Skin epidermis (tissue), 12 donors: ENCODE measurements at regions not wholly inside any gene's neighbourhood (a gene's known extent, or its start where the extent isn't known, plus 50 kb on each side); places are given as distances from the start of the nearest gene placed in this dataset.

ENCODE experiments used
- H3K27ac ChIP-seq, 21 experiments: fragments of 200-600 bp; sonication (generic) in 11 of 21; one replicate each; pipeline ENCODE4 v1.5.0; 2020; ENCODE audit warnings: mild to moderate bottlenecking in 3 of 21, inconsistent platforms in 2 of 21, moderate library complexity in 2 of 21
- H3K4me3 ChIP-seq, 7 experiments: fragments of 200-600 bp; sonication (generic) in 2 of 7; one replicate each; pipeline ENCODE4 v1.5.0; 2020; ENCODE audit warnings: inconsistent platforms in 2 of 7, mild to moderate bottlenecking in 2 of 7, moderate library complexity in 1 of 7

DNA sequence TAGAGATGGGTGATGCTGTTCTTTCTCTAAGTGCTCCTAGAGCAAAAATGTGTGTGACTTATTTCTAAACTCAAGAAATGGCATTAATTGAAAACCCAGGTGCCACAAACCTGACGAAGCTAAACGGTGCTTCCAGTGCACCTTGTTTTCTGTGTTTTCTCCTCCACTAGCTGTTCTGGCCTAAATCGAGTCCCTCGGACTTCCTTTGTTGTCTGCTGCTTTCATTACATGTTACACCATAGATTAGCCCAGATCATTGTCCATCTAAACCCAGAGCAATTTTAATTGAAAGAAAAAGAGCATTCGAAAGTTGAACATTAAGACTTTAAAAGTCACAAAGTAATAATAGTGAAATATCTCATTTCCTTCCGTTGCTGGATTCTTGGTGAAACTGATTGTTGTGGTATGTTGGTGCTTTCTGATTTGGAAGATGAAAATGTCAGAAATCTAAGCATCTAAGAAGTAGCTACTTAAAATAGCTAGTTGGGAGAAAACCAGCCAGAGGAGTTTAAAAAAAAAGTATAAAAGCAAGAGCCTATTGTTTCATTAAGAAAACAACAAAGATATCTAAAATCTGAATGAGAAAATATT lies 219.6 kb upstream of the G2E3 start:
- Histone ChIP-seq H3K27ac (no peak overlapping the region), H3K4me3 (no peak overlapping the region)

DNA sequence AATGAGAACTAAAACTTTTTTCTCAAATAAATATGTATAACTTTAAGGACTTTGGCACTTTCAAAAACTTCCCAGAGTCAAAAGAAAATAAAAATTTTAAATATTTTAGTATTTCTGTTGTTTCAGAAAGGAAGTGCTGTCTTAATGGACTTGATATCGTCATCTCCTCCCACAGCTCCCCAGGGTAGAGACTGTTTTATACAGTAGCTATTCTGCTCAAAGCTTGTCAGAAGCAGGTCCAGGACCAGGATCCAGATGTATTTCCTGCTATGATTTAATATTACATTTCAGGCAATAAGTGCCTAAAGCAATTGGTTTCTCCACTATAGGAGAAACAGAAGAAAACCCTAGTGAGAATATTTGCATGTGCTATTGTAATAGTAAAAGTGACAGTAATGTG lies 218.5 kb upstream of the G2E3 start:
- no peak overlapping the region for H3K27ac ChIP-seq

DNA sequence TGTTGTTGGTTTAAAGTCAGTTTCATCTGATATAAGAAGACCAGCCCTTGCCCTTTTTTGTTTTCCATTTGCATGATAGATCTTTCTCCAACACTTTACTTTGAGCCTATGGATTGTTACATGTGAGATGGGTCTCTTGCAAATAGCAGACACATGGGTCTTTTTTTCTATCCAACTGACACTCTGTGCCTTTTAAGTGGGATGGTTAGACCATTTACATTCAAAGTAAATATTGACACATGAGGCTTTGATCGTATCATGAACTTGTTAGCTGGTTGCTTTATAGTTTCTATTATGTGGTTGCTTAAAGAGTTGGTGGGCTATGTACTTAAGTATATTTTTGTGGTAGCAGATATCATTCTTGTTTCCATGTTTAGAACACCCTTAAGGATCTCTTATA lies 213.4 kb upstream of the G2E3 start:
- H3K4me3 ChIP-seq, result no peak overlapping the region
- H3K27ac ChIP-seq, result no peak overlapping the region

More for the DNA sequence above, 218.5 kb upstream of the G2E3 start:
- H3K4me3 ChIP-seq, result no peak overlapping the region

DNA sequence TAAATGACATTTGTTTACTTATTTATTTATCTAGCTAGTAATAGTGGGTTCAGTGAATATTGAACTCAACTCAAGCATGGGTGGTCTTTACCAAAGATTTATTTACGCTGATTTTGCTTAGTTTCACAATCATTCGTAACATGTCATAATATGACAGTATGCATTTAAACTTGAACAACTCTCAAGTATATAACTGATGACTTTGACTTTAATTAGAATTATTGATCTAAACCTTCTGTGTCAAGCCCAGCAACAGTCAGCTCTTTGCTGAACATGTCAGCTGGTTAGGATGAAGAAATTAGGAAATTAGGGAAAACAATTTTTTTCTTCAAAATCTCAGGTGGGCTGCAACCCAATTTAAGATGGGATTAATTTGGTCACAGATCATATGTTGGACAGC lies 210.5 kb upstream of the G2E3 start:
- Histone ChIP-seq H3K4me3 (no peak overlapping the region), H3K27ac (no peak overlapping the region)

DNA sequence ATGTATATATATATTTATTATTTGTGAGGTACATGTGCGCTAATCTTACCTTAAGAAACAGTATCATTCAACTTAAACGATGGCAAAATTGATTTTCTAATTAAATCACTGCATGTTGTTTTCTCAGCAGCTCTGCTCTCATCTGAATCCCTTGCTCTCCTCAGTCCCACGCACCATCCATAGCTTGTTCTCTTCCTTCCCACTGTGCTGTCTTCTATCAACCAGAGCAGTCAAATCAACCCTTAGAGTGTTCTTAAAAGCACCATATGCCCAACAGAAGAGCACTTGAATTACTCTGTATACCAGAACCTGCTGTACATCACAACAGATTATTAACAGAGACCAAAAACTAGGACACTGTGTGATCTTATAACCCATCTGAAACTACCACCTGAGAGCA lies 209.4 kb upstream of the G2E3 start:
- H3K27ac ChIP-seq, result no peak overlapping the region
- H3K4me3 ChIP-seq, result no peak overlapping the region

DNA sequence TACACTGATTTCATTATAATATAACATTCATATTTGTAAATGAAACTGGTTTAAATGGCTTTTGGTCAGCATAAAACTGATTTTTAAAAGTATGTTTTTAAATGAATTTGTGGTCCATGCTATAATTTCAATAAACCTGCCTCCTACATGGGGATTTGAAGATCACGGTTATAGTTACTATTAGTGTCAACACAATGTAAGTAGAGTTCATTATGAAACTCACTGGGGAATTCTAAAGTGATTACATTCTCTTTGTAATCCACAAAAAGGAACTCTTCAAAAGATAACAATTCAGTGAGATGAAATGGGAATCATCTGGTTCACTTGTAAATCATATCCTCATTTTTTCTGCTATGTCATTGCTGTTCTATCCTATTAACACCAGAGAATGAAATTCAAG lies 204.5 kb upstream of the G2E3 start:
- H3K4me3 ChIP-seq, result no peak overlapping the region
- H3K27ac ChIP-seq, result no peak overlapping the region

DNA sequence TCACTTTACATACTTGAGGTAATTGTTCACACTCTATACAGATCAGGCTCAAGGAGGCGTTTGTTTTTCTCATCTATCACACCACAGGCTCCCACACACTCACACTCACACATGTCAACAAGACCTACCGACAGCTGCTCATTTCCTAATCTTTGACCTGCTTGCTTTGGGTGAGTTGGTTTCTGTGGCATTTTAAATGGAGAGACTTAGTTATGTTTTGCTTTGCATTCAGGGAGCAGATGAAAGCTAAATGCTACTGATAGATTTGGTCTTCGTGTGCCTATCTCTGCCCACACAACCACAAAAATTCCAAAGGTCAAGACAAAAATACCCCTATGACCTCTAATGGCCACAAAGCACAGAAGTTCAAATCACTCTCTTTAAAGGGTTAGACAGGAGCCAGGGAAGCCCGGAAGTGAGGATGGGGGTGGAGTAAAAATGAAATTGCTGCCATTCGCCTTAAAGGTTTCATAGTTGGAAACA lies 203.5 kb upstream of the G2E3 start:
- no peak overlapping the region for H3K27ac ChIP-seq
- no peak overlapping the region for H3K4me3 ChIP-seq

DNA sequence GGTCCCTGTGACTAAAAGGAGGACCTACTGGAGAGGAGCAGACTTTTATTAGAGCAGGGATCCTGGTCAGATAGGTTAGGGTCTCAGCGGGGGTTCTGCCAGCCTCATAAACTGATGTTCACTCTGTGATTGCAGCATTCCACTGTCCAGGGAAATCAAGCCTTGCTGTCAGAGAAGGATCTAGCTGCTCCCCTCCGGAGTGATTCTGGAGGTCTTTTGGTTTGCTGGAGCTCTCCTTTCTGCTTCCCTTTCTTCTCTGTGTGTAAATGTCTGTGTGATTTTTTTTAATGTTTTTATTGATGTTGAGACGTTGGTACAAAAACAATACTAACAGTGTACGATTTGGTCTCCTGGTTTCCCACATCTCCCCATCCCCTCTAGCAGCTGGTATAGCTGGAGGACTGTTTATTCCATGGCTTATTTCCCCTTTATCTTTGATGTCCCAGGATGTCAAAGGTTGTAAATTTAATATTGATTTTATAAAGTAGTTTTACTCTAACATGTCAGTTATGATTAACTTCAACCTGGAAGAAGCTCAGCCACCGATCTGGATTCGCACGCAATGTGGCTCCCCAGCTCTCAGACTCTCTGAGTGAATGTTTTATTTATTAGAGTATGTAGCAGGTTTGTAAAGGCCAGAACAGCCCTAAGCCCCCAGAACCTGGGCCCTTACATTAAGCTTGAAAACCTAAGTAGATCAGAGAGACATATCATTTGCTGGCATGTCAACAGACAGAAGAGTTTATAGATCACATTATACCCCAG lies 202.3 kb upstream of the G2E3 start:
- Histone ChIP-seq H3K27ac (no peak overlapping the region), H3K4me3 (no peak overlapping the region)

DNA sequence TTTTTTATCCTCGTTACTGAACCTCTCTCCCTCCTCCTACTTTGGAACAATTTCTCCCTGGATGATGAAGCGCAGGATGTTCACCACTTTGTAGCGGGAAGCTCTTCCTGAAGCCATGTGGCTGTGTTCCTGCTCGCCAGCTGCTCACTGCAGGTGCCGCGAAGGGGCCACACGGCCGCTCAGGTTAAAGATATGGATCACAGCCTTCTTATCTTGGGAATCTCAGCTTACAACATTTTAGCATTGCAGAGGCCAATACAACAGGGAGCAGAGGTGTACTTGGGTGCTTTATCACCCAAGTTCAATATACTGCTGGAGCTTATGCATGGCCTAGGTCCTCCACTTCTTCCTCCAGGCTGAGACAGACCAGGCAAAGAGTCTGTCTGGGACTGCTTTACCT lies 201.2 kb upstream of the G2E3 start:
- Histone ChIP-seq H3K4me3 (no peak overlapping the region), H3K27ac (no peak overlapping the region)

DNA sequence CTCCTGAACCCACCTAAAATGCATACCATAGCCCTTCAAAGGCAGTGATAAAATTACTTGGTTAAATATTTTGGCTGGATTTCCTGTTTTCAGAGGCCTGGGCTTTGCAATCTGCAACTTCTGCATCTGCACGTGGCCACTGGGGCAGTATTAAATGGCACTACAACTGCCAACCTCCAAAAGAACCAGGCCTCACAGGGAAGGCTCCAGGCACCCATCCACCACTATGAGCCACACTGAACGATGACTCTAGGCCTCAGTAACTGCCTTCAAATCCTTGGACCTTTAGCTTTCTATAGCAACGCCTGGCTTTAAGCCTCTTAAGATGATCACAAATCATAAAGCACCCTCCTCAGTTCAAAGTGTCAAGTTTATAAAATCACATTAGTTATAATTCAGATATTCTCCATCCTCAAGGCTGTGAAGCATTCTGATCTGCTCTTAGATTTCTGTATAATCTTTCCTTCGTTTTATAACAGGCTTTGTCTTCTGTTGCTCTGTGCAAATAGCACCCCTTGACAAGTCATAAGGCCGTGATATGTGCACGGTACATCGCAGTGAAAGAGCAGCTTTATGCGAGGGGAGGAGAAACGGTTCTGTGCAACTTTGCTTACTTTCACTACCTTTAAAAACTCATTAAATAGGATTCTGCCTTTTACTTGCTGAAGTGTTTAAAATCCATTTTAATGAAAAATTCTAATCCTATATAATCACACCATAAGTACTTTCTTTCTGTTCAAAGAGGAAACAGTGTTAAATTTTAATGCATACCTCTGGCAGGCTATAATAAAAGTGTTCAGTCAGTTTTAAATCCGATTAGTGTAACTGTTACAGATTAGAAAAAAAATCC lies 196.4 kb upstream of the G2E3 start:
- Histone ChIP-seq H3K4me3 (peak overlapping the region in 1 of 7 experiments; percentile 13), H3K27ac (no peak overlapping the region)

DNA sequence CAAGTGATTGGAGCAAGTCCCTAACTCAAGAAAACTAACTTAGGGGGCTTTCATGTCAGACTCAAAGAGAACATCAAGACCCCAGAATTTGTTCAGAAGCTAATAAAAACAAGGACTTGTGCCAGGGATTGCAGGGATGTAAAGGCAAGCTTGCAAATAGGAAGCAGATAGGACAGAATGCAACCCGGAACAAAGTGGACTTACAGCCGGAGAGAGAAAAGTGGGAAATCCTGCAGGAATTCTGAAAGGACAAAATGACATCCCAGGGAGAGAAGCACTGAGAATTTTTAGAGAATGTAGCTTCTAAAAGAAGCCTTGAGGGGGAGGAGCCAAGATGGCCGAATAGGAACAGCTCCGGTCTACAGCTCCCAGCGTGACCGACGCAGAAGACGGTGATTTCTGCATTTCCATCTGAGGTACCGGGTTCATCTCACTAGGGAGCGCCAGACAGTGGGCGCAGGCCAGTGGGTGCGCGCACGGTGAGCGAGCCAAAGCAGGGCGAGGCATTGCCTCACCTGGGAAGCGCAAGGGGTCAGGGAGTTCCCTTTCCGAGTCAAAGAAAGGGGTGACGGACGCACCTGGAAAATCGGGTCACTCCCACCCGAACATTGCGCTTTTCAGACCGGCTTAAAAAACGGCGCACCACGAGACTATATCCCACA lies 195.6 kb upstream of the G2E3 start:
- peak overlapping the region in 1 of 21 experiments; percentile 30 for H3K27ac ChIP-seq

DNA sequence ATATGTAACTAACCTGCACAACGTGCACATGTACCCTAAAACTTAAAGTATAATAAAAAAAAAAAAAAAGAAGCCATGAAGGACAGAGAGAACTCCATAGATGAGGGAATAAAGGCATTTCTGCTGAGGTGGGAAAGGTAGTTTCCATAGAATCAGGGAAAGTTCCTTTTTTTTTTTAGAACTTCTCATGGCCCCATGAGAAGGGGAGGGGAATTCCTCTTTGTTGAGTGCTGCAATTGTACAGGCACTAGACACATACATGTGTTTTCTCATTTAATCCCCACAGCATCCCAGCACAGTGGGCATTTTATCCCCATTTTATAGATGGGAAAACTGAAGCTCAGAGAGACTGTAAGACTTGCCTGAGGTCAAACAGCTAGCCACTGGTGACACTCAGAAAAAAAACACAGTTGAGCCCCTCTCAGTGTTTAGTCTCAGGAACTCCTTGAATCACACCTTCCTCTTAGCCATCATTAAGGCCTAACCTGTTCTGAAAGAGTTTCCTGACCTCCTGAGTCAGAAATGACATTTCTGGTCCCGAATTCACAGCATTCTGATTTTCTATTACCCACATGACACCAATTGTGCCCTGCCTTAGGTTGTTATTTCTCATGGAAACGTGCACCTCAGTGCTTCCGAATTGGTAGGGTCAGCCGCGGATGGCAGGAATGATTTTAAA lies 189.3 kb upstream of the G2E3 start:
- no peak overlapping the region for H3K27ac ChIP-seq
- no peak overlapping the region for H3K4me3 ChIP-seq

More for the DNA sequence above, 195.6 kb upstream of the G2E3 start:
- H3K4me3 ChIP-seq, result peak overlapping the region in 2 of 7 experiments; percentile 13 to 23

DNA sequence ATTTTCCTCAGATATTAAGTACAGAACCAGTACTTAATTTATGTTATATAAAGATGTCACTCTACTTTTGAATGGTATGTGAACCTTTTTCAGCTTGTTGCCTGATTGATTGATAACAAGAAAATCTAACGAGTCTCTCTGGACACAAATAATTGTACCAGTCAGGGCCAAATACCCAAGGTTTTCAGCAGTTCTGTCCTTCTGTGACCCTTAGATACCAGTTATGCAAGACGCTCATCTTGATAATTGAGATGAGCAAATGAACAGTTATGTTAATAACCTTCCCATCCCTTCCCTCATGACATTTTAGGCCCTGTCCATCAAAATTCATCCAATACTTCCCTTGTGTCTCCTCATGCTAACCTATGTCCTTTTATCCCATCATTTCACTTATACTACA lies 185.9 kb upstream of the G2E3 start:
- H3K27ac ChIP-seq, result no peak overlapping the region
- no peak overlapping the region for H3K4me3 ChIP-seq

DNA sequence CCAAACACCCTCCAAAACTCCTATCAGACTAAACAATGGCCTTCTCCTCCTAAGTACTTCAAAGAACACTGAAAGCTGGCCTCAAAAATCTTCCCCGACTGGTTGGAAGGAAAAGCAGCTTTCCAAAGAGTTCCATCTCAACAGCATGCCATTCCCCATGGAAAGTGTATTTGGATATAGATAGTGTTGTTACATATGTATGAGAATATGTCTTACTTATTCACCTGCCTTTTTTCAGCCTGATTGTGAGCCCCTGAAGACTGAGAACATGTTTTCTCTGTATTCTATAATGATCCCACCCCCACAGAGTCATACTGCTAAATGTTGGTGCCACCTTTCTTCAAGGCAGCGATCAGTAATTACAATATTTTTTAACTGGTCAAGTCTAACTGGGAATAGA lies 185.4 kb upstream of the G2E3 start:
- Histone ChIP-seq H3K4me3 (no peak overlapping the region), H3K27ac (no peak overlapping the region)

DNA sequence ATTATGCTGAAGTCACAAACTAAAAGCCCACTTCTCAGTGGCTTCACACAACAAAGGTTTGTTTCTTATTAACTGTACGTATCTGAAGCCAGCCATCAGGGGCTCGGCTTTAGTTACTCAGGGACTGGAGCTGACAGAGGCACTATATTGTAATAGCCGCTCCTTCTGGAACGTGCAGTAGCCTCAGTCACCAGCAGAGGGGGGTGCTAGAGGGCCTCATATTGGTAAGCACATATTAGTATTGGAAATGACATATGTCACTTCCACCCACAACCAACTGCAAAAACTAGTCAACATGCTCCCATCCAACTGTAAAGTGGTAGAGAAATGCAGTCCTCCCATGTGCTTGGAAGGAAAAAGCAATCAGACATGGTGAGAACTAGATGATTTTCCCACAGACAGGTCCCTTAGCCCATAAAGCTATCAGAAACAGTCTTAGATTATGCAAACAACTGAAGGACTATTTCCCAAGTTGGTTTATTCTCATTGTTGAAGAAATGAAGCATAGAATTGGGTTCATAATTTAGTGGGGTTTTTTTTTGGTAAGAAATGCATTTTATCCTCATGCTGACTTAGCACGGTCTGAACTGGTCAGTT lies 183.6 kb upstream of the G2E3 start:
- Histone ChIP-seq H3K27ac (no peak overlapping the region), H3K4me3 (no peak overlapping the region)

DNA sequence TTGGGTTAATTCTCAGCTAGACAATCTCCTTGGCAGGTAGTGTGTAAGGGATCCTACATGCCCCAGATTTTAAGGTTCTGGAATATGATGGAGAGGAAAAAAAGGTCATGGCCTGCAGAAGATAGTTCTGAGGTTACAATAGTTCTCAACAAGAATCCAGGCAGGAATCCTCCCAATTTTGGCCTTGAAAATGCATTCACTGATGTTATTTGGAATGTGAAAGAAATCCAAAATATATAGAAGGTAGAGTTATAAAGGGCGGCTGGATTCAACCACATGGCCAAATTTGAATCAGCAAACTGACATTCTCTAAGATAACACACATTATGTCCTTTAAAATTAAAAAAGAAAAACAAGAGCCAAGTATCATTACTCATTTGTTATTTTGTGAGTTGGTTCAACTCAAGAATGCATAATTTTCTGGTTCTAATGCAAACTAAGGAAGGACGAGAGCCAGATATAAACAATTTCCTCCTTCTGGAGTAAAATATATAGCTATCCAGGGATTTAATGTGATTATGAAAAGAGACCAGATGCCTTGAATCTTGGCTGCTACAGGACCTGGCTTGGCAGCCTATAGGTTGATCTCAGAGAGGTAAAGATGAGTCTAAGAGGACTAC lies 177.0 kb upstream of the G2E3 start:
- Histone ChIP-seq H3K4me3 (no peak overlapping the region), H3K27ac (no peak overlapping the region)

DNA sequence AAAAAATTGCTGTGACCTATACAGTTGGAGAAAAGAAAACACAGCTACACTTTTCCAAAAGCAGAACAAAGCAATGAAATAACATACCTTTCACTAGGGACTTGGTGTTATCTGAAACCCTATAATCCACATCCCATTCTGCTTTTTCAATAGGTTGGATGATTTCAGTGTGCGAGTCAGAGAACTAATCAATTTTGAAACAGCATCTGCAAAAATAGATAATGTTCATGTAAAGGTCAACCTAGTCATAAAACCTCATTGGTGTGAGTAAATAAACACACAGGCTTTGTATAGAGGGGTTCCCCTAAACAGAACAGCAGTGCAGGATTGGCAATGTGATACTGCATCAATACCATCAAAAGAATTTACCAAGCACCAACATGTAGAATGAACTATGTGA lies 173.0 kb upstream of the G2E3 start:
- H3K4me3 ChIP-seq, result no peak overlapping the region
- H3K27ac ChIP-seq, result no peak overlapping the region

DNA sequence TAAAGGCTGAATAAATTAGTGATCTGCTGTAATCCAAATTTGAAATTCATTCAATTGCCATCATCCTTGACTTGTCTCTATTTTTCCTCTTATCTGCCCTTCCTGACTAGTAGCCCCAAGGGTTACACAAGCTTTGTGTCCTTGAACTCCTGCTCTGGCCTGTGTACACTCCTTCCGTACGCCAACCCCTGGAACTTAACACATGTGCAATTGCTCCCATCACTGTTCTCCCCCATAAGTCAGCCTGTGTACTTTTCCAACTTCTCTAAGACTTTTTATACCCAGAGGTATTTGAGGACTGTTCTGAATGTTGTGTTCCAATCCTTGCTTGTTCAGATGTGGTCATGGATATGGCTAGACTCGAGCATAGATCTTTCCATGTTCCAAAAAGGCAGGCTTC lies 171.1 kb upstream of the G2E3 start:
- no peak overlapping the region for H3K4me3 ChIP-seq
- no peak overlapping the region for H3K27ac ChIP-seq
